ES-I3 (cell line): ENCODE measurements at regions not wholly inside any gene's neighbourhood (a gene's known extent, or its start where the extent isn't known, plus 50 kb on each side); places are given as distances from the start of the nearest gene placed in this dataset.
A peak's percentile ranks its signal among the peaks of the same experiment; 100 is the strongest.

Source experiments
- H3K36me3 ChIP-seq: 2 replicates; pipeline ENCODE4 v1.6.1; 2013; ENCODE audit warnings: mild to moderate bottlenecking, low read length, control low read depth, moderate library complexity; ENCODE audit not compliant: insufficient read depth
- H3K4me1 ChIP-seq: 2 replicates; pipeline ENCODE4 v1.6.1; 2013; ENCODE audit warnings: mild to moderate bottlenecking, control low read depth, low read length; ENCODE audit not compliant: insufficient read depth
- H3K9ac ChIP-seq: 2 replicates; pipeline ENCODE4 v1.6.1; 2013; ENCODE audit warnings: low read depth, mild to moderate bottlenecking, low read length, moderate library complexity
- H3K9me3 ChIP-seq: 2 replicates; pipeline ENCODE4 v1.6.1; 2013; ENCODE audit warnings: mild to moderate bottlenecking, low read length, moderate library complexity; ENCODE audit not compliant: control insufficient read depth, insufficient read depth

GRCh38 chr19:33885236-33885635 is 88.6 kb downstream of the KCTD15 start:
- Histone ChIP-seq H3K4me1 (peaks cover 17% of the 10 kb centered on the region), H3K36me3 (no peaks in the 10 kb centered on the region), H3K9ac (no peak overlapping the region), H3K9me3 (no peaks in the 10 kb centered on the region)

GRCh38 chr19:33887891-33888290 is 91.2 kb downstream of the KCTD15 start:
- no peaks in the 10 kb centered on the region for H3K9me3 ChIP-seq
- peaks cover 10% of the 10 kb centered on the region for H3K4me1 ChIP-seq
- no peaks in the 10 kb centered on the region for H3K36me3 ChIP-seq
- H3K9ac ChIP-seq: no peak overlapping the region

GRCh38 chr19:33888665-33889064 is 92.0 kb downstream of the KCTD15 start:
- no peaks in the 10 kb centered on the region for H3K36me3 ChIP-seq
- no peaks in the 10 kb centered on the region for H3K9me3 ChIP-seq
- no peak overlapping the region for H3K9ac ChIP-seq
- H3K4me1 ChIP-seq: peaks cover 4% of the 10 kb centered on the region

- H3K9ac ChIP-seq: no peak overlapping the region
- H3K4me1 ChIP-seq: no peaks in the 10 kb centered on the region
- no peaks in the 10 kb centered on the region for H3K9me3 ChIP-seq
- H3K36me3 ChIP-seq: no peaks in the 10 kb centered on the region
These were observed 93.9 kb downstream of the KCTD15 start for GRCh38 chr19:33890569-33890968.

DNA sequence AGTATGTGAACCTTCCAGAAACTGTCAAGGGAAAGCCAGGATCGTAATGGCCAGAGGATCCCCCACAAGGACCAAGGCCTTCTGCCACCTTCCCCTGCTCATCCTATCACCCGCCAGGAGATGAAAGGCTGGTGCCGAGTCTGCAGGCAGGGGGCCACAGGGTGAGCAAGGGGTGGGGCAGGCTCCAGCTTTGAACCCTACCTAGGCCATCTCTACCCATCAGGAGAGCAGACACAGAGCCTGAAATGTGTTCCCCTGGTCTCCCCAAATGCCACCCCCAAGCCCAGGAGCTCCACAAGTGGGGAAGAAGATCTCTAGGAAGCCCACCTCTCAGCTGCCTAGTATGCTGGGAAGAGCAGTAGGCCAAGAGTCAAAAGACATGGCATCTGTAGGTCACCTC is 95.1 kb downstream of the KCTD15 start:
- no peaks in the 10 kb centered on the region for H3K36me3 ChIP-seq
- no peaks in the 10 kb centered on the region for H3K4me1 ChIP-seq
- no peak overlapping the region for H3K9ac ChIP-seq
- no peaks in the 10 kb centered on the region for H3K9me3 ChIP-seq

- Histone ChIP-seq H3K9ac (no peak overlapping the region), H3K36me3 (no peaks in the 10 kb centered on the region), H3K4me1 (no peaks in the 10 kb centered on the region), H3K9me3 (peaks cover 16% of the 10 kb centered on the region)
These were observed 98.1 kb downstream of the KCTD15 start for GRCh38 chr19:33894787-33895186.

DNA sequence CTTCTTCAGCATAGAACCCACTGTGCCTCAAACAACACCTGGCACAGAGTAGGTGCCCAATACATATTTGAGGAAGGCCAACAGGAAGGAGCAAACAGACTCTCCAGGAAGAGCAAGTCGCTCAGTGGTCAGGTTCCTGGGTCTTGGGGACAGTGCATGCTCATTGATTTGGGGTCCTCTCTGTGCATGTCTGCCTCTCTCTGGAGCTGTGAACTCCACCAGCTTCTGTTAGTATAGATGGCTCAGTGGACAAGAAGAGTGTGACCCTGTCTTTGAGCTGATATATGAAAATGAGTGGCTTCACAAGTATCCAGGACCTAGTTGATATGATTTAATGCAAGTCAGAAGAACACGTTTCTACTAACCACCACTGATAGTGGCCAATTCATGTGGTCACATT is 98.7 kb downstream of the KCTD15 start:
- Histone ChIP-seq H3K9ac (no peak overlapping the region), H3K4me1 (no peaks in the 10 kb centered on the region), H3K36me3 (no peaks in the 10 kb centered on the region), H3K9me3 (peaks cover 16% of the 10 kb centered on the region)

DNA sequence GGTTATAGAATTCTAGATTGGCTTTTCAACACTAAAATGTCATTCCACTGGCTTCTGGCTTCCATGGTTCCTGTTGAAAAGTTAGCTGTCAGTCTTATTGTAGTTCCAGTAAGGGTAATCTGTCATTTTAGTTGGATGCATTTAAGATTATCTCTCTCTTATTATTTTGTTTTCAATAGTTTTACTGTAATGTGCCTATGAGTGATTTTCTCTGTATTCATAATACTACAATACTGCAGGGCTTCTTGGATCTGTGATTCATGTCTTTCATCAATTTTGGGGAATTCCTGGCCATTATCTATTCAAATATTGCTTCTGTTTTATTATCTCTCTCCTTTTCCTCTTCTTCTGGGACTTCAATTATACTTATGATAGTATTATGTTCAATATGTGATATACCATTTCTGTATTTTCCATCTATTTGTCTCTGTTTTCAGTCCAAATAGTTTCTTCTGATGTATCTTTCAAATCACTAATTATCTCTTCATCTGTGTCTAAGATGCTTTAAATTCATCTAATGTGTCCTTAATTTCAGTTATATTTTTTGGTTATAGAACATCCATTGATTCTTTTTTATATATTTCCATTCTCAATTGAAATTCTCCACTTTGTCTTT is 101.5 kb downstream of the KCTD15 start:
- H3K9ac ChIP-seq: no peak overlapping the region
- no peaks in the 10 kb centered on the region for H3K4me1 ChIP-seq
- no peaks in the 10 kb centered on the region for H3K36me3 ChIP-seq
- peaks cover 16% of the 10 kb centered on the region for H3K9me3 ChIP-seq

- Histone ChIP-seq H3K9me3 (peaks cover 16% of the 10 kb centered on the region), H3K36me3 (no peaks in the 10 kb centered on the region), H3K9ac (no peak overlapping the region)
These were observed 104.1 kb downstream of the KCTD15 start for GRCh38 chr19:33900817-33901216.

DNA sequence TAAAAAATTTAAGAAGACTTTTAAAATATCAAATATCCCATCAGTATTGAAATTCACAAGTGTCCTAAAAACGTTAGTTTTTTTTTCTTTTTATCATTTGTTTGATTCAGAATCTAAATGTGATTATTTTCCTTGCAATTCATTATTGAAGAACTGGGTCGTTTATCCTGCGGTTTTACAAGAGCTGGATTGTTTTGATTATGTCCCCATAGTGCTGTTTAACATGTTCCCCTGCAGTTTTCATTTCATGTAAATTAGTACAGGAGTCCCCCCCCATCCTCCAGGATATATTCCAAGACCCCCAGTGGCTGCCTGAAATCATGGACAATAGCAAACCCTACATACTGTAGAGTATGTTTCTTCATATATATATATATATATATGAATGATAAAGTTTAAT is 105.7 kb downstream of the KCTD15 start:
- peaks cover 13% of the 10 kb centered on the region for H3K9me3 ChIP-seq
- no peaks in the 10 kb centered on the region for H3K36me3 ChIP-seq
- no peak overlapping the region for H3K9ac ChIP-seq
- H3K4me1 ChIP-seq: peaks cover 11% of the 10 kb centered on the region; the same call in 1 of the 2 replicates

More at GRCh38 chr19:33900817-33901216, 104.1 kb downstream of the KCTD15 start:
- peaks cover 11% of the 10 kb centered on the region; the same call in 1 of the 2 replicates for H3K4me1 ChIP-seq

- no peaks in the 10 kb centered on the region for H3K36me3 ChIP-seq
- H3K9me3 ChIP-seq: peaks cover 8% of the 10 kb centered on the region; the same call in 1 of the 2 replicates
- no peak overlapping the region; the same call in 1 of the 2 replicates for H3K9ac ChIP-seq
- H3K4me1 ChIP-seq: peaks cover 11% of the 10 kb centered on the region; the same call in 1 of the 2 replicates
These were observed 106.3 kb downstream of the KCTD15 start for GRCh38 chr19:33902802-33903488.

DNA sequence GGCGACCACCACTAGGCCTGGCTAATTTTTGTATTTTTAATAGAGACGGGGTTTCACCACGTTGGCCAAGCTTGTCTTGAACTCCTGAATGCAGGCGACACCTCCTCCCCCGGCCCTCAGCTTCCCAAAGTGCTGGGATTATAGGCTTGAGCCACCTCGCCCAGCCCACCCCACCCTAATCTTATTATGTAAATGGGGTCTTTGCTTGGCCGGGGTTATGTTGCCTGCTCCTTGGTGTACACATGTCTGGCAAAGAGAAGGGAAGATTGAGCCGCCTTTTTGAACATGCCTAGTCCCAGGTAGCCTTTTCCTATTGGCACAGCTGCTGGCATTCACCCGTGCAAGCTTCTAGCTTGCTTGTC is 106.8 kb downstream of the KCTD15 start:
- peaks cover 11% of the 10 kb centered on the region; the same call in 1 of the 2 replicates for H3K4me1 ChIP-seq
- 0 out of 2 replicates have a peak, but pooled peaks cover 4% of the 10 kb centered on the region for H3K9me3 ChIP-seq
- no peaks in the 10 kb centered on the region for H3K36me3 ChIP-seq
- H3K9ac ChIP-seq: no peak overlapping the region

DNA sequence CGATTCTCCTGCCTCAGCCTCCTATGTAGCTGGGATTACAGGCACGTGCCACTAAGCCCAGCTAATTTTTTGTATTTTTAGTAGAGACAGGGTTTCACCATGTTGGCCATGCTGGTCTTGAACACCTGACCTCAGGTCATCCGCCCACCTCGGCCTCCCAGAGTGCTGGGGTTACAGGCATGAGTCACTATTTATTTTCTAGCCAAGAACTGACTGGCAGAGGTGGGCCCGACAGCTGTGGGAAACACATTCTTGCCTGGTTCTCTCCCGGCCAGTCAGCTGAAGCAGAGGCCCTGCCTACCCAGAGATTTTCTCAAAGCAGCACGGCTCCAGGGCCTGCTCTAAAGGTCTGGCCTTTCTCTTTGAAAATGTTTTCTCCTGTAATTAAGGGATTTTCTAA is 108.0 kb downstream of the KCTD15 start:
- peaks cover 11% of the 10 kb centered on the region; the same call in 1 of the 2 replicates for H3K4me1 ChIP-seq
- H3K9ac ChIP-seq: peak overlapping the region; percentile 65
- no peaks in the 10 kb centered on the region for H3K9me3 ChIP-seq
- no peaks in the 10 kb centered on the region for H3K36me3 ChIP-seq

GRCh38 chr19:33905473-33905936 is 108.8 kb downstream of the KCTD15 start:
- Histone ChIP-seq H3K36me3 (no peaks in the 10 kb centered on the region), H3K4me1 (peaks cover 11% of the 10 kb centered on the region; the same call in 1 of the 2 replicates), H3K9me3 (no peaks in the 10 kb centered on the region), H3K9ac (peak overlapping the region; percentile 65)
